SK-N-SH (cell line): ENCODE measurements at regions not wholly inside any gene's neighbourhood (a gene's known extent, or its start where the extent isn't known, plus 50 kb on each side); places are given as distances from the start of the nearest gene placed in this dataset.

ENCODE experiments used
- CTCF ChIA-PET: fragments of 300-600, 350-600 bp; formaldehyde crosslinking; extraction: SDS; loops from one replicate; lab custom pipeline; 2021; lab: Yijun Ruan, JAX
- POLR2A ChIA-PET: fragments of 350-600 bp; sonication (Branson Sonifier 250); formaldehyde crosslinking; extraction: SDS; loops from one replicate; lab custom pipeline; 2020; ENCODE audit warnings: antibody characterized with exemption, inconsistent platforms; lab: Yijun Ruan, JAX
- DNase-seq: peaks from one replicate; pipeline ENCODE4 v3.0.0; 2012
- H2AFZ ChIP-seq: fragments of 200-600 bp; sonication (generic); 2 replicates; pipeline ENCODE4 v1.8.1; 2016; ENCODE audit warnings: antibody characterized with exemption, mild to moderate bottlenecking, low read depth
- H3F3A ChIP-seq: fragments of 200-600 bp; sonication (generic); replicated peaks from 2 replicates; pipeline ENCODE3; 2016; ENCODE audit warnings: antibody characterized with exemption, mild to moderate bottlenecking; ENCODE audit not compliant: insufficient read depth
- H3K27ac ChIP-seq, 2 experiments: fragments of 200-500 bp in 1 of 2; fragments of 200-600 bp in 1 of 2; sonication (Bioruptor generic) in 1 of 2; sonication (generic), shearing (Covaris generic) in 1 of 2; 2 replicates each; pipeline versions ENCODE4 v1.5.1 to v1.6.1; 2014 to 2016; ENCODE audit warnings: low read depth in 2 of 2, inconsistent platforms in 1 of 2, low read length in 1 of 2, mild to moderate bottlenecking in 1 of 2, mixed read lengths in 1 of 2
- H3K27me3 ChIP-seq: fragments of 200-600 bp; sonication (generic), shearing (Covaris generic); 2 replicates; pipeline ENCODE4 v1.6.1; 2016; ENCODE audit warnings: mixed run types; ENCODE audit not compliant: insufficient read depth
- H3K36me3 ChIP-seq, 2 experiments: fragments of 200-500 bp in 1 of 2; fragments of 200-600 bp in 1 of 2; sonication (Bioruptor generic) in 1 of 2; sonication (generic) in 1 of 2; replicated peaks in 1 of 2; 2 replicates each; pipeline versions ENCODE3 to v1.5.1; 2014 to 2016; ENCODE audit warnings: low read length in 1 of 2, mild to moderate bottlenecking in 1 of 2; ENCODE audit not compliant: insufficient read depth in 2 of 2, control insufficient read depth in 1 of 2
- H3K4me1 ChIP-seq, 2 experiments: fragments of 200-500 bp in 1 of 2; fragments of 200-600 bp in 1 of 2; sonication (Bioruptor generic) in 1 of 2; sonication (generic), shearing (Covaris generic) in 1 of 2; 2 replicates each; pipeline versions ENCODE4 v1.5.1 to v1.6.1; 2014 to 2016; ENCODE audit warnings: low read depth in 1 of 2, low read length in 1 of 2, mixed run types in 1 of 2; ENCODE audit not compliant: insufficient read depth in 2 of 2, control insufficient read depth in 1 of 2
- H3K4me2 ChIP-seq: fragments of 200-600 bp; sonication (generic), shearing (Covaris generic); 2 replicates; pipeline ENCODE4 v1.6.1; 2017; ENCODE audit warnings: mixed run types
- H3K4me3 ChIP-seq, 2 experiments: fragments of 200-500 bp in 1 of 2; fragments of 200-600 bp in 1 of 2; sonication (Bioruptor generic) in 1 of 2; sonication (generic), shearing (Covaris generic) in 1 of 2; 2 replicates each; pipeline versions ENCODE4 v1.5.1 to v1.8.1; 2014 to 2016; ENCODE audit warnings: low read depth in 2 of 2, inconsistent platforms in 1 of 2, low read length in 1 of 2, mild to moderate bottlenecking in 1 of 2, mixed read lengths in 1 of 2, moderate library complexity in 1 of 2
- H3K79me2 ChIP-seq: fragments of 200-600 bp; sonication (generic); 2 replicates; pipeline ENCODE4 v1.8.1; 2017; ENCODE audit warnings: mild to moderate bottlenecking; ENCODE audit not compliant: insufficient read depth
- H3K9ac ChIP-seq: fragments of 200-600 bp; sonication (generic); 2 replicates; pipeline ENCODE4 v1.6.1; 2017; ENCODE audit warnings: mixed run types
- H3K9me2 ChIP-seq: fragments of 200-600 bp; sonication (generic); 2 replicates; pipeline ENCODE4 v1.6.1; 2017; ENCODE audit warnings: mixed run types
- H3K9me3 ChIP-seq: fragments of 200-600 bp; sonication (generic); 2 replicates; pipeline ENCODE4 v1.6.1; 2017; ENCODE audit warnings: mixed run types, mild to moderate bottlenecking, moderate library complexity
- H4K20me1 ChIP-seq: fragments of 200-600 bp; sonication (generic); 2 replicates; pipeline ENCODE4 v1.6.1; 2017; ENCODE audit warnings: mild to moderate bottlenecking, mixed run types; ENCODE audit not compliant: insufficient read depth
- CTCF ChIP-seq: fragments of 200-600 bp; sonication (generic); IDR thresholded peaks from 2 replicates; pipeline ENCODE4 v1.6.1; 2017; ENCODE audit warnings: antibody characterized with exemption, mild to moderate bottlenecking, moderate library complexity
- ELF1 ChIP-seq: IDR thresholded peaks from 2 replicates; pipeline ENCODE4 v1.4.0; 2012
- EP300 ChIP-seq, 2 experiments: IDR thresholded peaks; 2 replicates each; pipeline versions ENCODE4 v1.4.0 to v1.6.1; 2012; ENCODE audit warnings: borderline replicate concordance in 1 of 2, low read depth in 1 of 2, low read length in 1 of 2
- EZH2phosphoT487 ChIP-seq: fragments of 200-600 bp; sonication (generic); IDR thresholded peaks from 2 replicates; pipeline ENCODE4 v1.6.1; 2017; ENCODE audit warnings: low read depth, mixed run types, mild to moderate bottlenecking, antibody characterized with exemption, moderate library complexity, borderline replicate concordance
- FOSL2 ChIP-seq: IDR thresholded peaks from 2 replicates; pipeline ENCODE4 v1.4.0; 2012; ENCODE audit warnings: low read depth, mild to moderate bottlenecking, moderate library complexity, borderline replicate concordance
- FOXJ3 ChIP-seq: sonication (generic); formaldehyde crosslinking; IDR thresholded peaks from 2 replicates; pipeline ENCODE4 v1.5.1; 2020; ENCODE audit warnings: mild to moderate bottlenecking, missing genetic modification reagents
- NFIC ChIP-seq: IDR thresholded peaks from 2 replicates; pipeline ENCODE4 v1.4.0; 2012; ENCODE audit warnings: borderline replicate concordance
- NRF1 ChIP-seq: IDR thresholded peaks from 2 replicates; pipeline ENCODE4 v1.6.1; 2012; ENCODE audit warnings: low read depth, mild to moderate bottlenecking, low read length
- POLR2AphosphoS5 ChIP-seq: IDR thresholded peaks from 2 replicates; pipeline ENCODE4 v1.6.1; 2012; ENCODE audit warnings: low read depth, low read length
- RAD21 ChIP-seq: IDR thresholded peaks from 2 replicates; pipeline ENCODE4 v1.6.1; 2012; ENCODE audit warnings: mild to moderate bottlenecking, low read length
- RCOR1 ChIP-seq: fragments of 150-350 bp; IDR thresholded peaks from 2 replicates; pipeline ENCODE4 v1.6.1; 2017; ENCODE audit warnings: antibody characterized with exemption, low read length
- SMC3 ChIP-seq: IDR thresholded peaks from 2 replicates; pipeline ENCODE4 v1.6.1; 2012; ENCODE audit warnings: low read depth, low read length, improper control_type of control experiment
- TAF1 ChIP-seq: IDR thresholded peaks from 2 replicates; pipeline ENCODE4 v1.6.1; 2012; ENCODE audit warnings: low read depth, mild to moderate bottlenecking, low read length, moderate library complexity, borderline replicate concordance
- TCF12 ChIP-seq: IDR thresholded peaks from 2 replicates; pipeline ENCODE4 v1.4.0; 2012
- TEAD4 ChIP-seq: IDR thresholded peaks from 2 replicates; pipeline ENCODE4 v1.4.0; 2012; ENCODE audit warnings: mild to moderate bottlenecking, borderline replicate concordance; ENCODE audit not compliant: insufficient read depth
- USF1 ChIP-seq: IDR thresholded peaks from 2 replicates; pipeline ENCODE4 v1.4.0; 2012; ENCODE audit warnings: low read depth, borderline replicate concordance
- USF2 ChIP-seq: fragments of 150-350 bp; IDR thresholded peaks from 2 replicates; pipeline ENCODE4 v1.6.1; 2017; ENCODE audit warnings: antibody characterized with exemption, low read length, low read depth, borderline replicate concordance
- WGBS: methylation state at CpG from one replicate; pipeline ENCODE4 v1.1.6; 2017; ENCODE audit warnings: low lambda C conversion rate; 5-methylcytosine and 5-hydroxymethylcytosine counted together
- TF ChIP-seq, protein P1 (sequence below): fragments of 150-350 bp; IDR thresholded peaks from 2 replicates; pipeline ENCODE4 v1.6.1; 2016; ENCODE audit warnings: mild to moderate bottlenecking, low read depth, low read length

- no peak for TF ChIP-seq USF1
- peak; percentile 18; the same call in 1 of the 2 replicates for TF ChIP-seq NFIC
- peak in 1 of 2 experiments; percentile 66; a peak in 2 of 4 replicates for TF ChIP-seq EP300 (IDR thresholded peaks at IDR 0.05; ENCODE audit: borderline replicate concordance in 1 of 2, low read depth in 1 of 2, low read length in 1 of 2)
- TF ChIP-seq FOSL2, result peak; percentile 91
- TF ChIP-seq TCF12, result peak; percentile 74
- TF ChIP-seq TAF1, result peak; percentile 54
- TF ChIP-seq USF2, result 0 out of 2 replicates have a peak, but pooled peaks have one; percentile 4
- TF ChIP-seq, protein P1, sequence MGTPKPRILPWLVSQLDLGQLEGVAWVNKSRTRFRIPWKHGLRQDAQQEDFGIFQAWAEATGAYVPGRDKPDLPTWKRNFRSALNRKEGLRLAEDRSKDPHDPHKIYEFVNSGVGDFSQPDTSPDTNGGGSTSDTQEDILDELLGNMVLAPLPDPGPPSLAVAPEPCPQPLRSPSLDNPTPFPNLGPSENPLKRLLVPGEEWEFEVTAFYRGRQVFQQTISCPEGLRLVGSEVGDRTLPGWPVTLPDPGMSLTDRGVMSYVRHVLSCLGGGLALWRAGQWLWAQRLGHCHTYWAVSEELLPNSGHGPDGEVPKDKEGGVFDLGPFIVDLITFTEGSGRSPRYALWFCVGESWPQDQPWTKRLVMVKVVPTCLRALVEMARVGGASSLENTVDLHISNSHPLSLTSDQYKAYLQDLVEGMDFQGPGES, result no peak
- peak; percentile 33; the same call in 1 of the 2 replicates for TF ChIP-seq RAD21
- no peak for TF ChIP-seq ELF1
- TF ChIP-seq, all 33 proteins: peak for 21
Measured at GRCh38 chr15:92831655-92832328, 68.3 kb upstream of the CHD2 start (continued).

GRCh38 chr15:92833106-92833433 lies 67.1 kb upstream of the CHD2 start:
- TF ChIP-seq TEAD4, result no peak
- TF ChIP-seq NRF1, result no peak
- no peak for TF ChIP-seq TCF12
- TF ChIP-seq ELF1, result no peak
- TF ChIP-seq SMC3, result no peak
- TF ChIP-seq USF1, result no peak
- no peak for TF ChIP-seq TAF1
- TF ChIP-seq FOXJ3 (CRISPR knock-in tag), result no peak
- no peak for TF ChIP-seq EZH2phosphoT487
- TF ChIP-seq RAD21, result no peak
- TF ChIP-seq POLR2AphosphoS5, result no peak
- TF ChIP-seq CTCF, result no peak
- TF ChIP-seq RCOR1, result no peak
- no peaks in the 10 kb centered on the region for H3K27me3 ChIP-seq
- peak overlapping the region; percentile 60; the same call in 1 of the 2 replicates for H3K9ac ChIP-seq
- H3K4me3 ChIP-seq, result no peak overlapping the region
- H3K4me1 ChIP-seq, result peaks cover 16 to 26% of the 10 kb centered on the region in 2 experiments
- no peaks in the 10 kb centered on the region for H4K20me1 ChIP-seq
- no peaks in the 10 kb centered on the region for H3K79me2 ChIP-seq
- H3K9me3 ChIP-seq, result no peaks in the 10 kb centered on the region
- peak overlapping the region; percentile 78; the same call in 1 of the 2 replicates for H3K4me2 ChIP-seq
- no peaks in the 10 kb centered on the region for H3K36me3 ChIP-seq
- no peaks in the 10 kb centered on the region for H3K9me2 ChIP-seq
- WGBS, result 96% methylated on average over 4 of the region's 4 CpGs
- peak overlapping the region; percentile 88 to 94 for H3K27ac ChIP-seq
- H3F3A ChIP-seq, result peaks cover 29% of the 10 kb centered on the region
- H2AFZ ChIP-seq, result peak overlapping the region; percentile 79
- ChIA-PET POLR2A (interaction anchor here (4.3 kb wide), 1 partner anchor 50 kb away, joined by 50 read pairs; no protein-coding TSS in a partner anchor), CTCF (no interaction called here)
- DNase-seq, result no peak
